ENCODE measurements at regions not wholly inside any gene's neighbourhood (a gene's known extent, or its start where the extent isn't known, plus 50 kb on each side); places are given as distances from the start of the nearest gene placed in this dataset.

DNA sequence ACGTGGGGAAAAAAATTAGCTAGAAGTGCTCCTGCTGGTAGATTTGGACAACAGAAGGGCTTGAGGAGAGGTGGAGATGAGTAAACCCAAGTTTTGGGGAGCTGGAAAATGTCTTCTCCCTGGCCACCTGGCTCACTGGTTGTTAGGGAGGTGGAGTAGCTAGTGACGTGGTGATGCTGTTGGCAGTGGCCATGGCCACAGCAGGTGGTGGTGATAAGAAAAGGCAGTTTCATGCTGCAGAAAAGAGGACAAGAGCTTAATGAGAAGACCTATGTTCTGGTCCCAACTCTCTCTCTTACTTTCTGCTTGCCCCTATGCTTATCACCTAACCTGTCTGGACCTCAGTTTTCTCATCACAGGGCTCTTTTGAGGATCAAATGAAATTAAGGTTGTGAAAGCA lies 223.5 kb upstream of the N4BP1 start:
- in situ Hi-C loops (cut with MboI; ENCODE audit: low pct_ligation_motif_present in 1 of 4, low pct_unique_long_range_greater_than_20kb in 1 of 4, low sequenced_read_pairs in 3 of 4), result no loop called here
- no peak for DNase-seq
- Histone ChIP-seq H3K4me3 (no peak overlapping the region), H3K36me3 (no peaks in the 10 kb centered on the region), H3K27ac (no peak overlapping the region), H3K4me1 (no peaks in the 10 kb centered on the region), H3K9me3 (no peaks in the 10 kb centered on the region), H3K27me3 (no peaks in the 10 kb centered on the region)
- TF ChIP-seq EP300 (IDR thresholded peaks at IDR 0.05; ENCODE audit: low read depth) (no peak), POLR2AphosphoS5 (IDR thresholded peaks at IDR 0.05) (no peak), POLR2A (IDR thresholded peaks at IDR 0.05) (no peak)
- TF ChIP-seq, protein P1, sequence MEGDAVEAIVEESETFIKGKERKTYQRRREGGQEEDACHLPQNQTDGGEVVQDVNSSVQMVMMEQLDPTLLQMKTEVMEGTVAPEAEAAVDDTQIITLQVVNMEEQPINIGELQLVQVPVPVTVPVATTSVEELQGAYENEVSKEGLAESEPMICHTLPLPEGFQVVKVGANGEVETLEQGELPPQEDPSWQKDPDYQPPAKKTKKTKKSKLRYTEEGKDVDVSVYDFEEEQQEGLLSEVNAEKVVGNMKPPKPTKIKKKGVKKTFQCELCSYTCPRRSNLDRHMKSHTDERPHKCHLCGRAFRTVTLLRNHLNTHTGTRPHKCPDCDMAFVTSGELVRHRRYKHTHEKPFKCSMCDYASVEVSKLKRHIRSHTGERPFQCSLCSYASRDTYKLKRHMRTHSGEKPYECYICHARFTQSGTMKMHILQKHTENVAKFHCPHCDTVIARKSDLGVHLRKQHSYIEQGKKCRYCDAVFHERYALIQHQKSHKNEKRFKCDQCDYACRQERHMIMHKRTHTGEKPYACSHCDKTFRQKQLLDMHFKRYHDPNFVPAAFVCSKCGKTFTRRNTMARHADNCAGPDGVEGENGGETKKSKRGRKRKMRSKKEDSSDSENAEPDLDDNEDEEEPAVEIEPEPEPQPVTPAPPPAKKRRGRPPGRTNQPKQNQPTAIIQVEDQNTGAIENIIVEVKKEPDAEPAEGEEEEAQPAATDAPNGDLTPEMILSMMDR (IDR thresholded peaks at IDR 0.05), result no peak
- 33% methylated on average over 2 of the region's 2 CpGs; no CpG with 5 or more reads in 1 of the 2 donors for WGBS, 2 donors (ENCODE audit: low coverage in 1 of 2)
- intact Hi-C loops (cut with DNase I; ENCODE audit: low total_unique reads), result no loop called here

DNA sequence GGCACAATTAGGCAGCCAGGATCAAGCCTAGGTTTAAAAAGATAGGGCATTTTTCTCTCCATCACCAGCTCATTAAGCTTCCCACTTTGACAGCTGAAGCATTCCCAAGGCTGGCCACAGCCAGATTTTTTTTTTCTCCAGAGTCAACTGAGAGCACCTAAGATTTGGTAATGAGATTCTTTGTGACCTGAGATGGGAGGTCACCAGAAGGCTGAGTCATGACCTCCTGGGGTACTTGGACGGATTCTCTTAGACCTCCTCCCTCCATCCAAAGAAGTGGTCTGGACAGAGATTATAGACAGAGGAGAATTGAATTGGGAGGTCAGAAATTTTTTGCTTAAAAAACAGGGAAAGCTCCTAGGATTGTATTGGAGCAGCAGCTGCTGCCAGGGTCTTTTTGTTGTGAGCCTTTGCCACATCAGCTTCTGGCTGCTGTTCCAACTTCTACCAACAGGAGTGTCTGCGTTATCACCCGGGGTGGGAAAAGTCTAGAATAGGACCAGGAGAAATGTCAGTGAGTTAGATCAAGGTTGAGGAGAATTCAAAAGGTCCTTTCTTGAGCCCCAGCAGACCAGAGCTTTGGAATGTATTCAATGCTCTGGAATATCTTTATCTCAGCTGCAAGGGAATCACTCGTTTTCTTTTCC lies 221.2 kb upstream of the N4BP1 start:
- no peak for TF ChIP-seq POLR2A (IDR thresholded peaks at IDR 0.05)
- TF ChIP-seq POLR2AphosphoS5 (IDR thresholded peaks at IDR 0.05), result no peak
- TF ChIP-seq, protein P1 (IDR thresholded peaks at IDR 0.05), result no peak
- TF ChIP-seq EP300 (IDR thresholded peaks at IDR 0.05; ENCODE audit: low read depth), result no peak
- Histone ChIP-seq H3K4me1 (no peaks in the 10 kb centered on the region), H3K4me3 (no peak overlapping the region), H3K27ac (no peak overlapping the region), H3K36me3 (no peaks in the 10 kb centered on the region), H3K27me3 (no peaks in the 10 kb centered on the region), H3K9me3 (no peaks in the 10 kb centered on the region)
- in situ Hi-C loops (cut with MboI; ENCODE audit: low pct_ligation_motif_present in 1 of 4, low pct_unique_long_range_greater_than_20kb in 1 of 4, low sequenced_read_pairs in 3 of 4), result no loop called here
- intact Hi-C loops (cut with DNase I; ENCODE audit: low total_unique reads), result no loop called here
- WGBS, 2 donors (ENCODE audit: low coverage in 1 of 2), result 14 to 23% methylated on average over 4 of the region's 4 CpGs
- no peak for DNase-seq

DNA sequence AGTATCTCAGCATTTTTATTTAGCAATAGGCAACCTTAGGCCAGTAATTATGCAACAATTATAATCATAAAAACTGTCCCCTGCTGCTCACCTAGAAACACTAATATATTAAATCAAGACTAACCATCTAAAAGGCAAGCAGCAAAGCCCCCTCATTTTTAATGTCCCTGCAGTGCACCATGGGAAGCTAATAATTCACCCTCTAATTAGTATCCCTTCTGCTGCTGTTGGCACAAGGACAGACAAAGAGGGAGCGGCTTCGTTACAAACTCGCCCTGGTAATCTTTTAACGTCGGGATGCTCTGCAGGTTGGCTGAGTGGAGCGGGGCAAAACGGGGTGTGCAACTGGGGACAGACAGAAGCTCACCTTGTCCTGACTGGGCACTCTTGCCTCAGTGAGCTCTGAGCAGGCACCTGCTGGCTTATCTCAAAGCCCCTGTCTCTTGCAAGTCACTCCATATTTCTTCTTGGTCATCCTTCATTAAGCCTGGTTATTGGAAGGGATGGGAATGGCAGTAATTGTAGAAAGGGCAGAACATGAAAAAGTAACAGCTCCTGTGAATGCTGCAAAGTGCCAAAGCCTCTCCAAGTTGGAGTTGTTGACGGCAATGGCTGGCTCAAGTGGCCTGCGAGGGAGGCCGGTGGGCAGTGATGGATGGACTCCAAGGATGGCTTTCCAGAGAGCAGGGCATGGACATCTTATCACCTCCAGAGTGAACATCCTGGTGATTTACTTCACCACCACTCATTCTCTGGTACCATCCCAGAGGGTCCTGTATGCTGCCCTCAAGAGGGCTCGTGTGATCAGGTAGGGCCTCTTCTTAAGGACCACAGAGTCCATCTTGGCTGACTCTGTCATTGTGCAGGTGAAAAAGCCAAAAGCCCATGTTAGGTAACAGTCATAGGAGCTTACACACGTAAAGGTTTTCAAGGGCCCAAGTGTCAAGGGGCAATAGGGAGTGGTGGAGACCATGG lies 219.6 kb upstream of the N4BP1 start:
- intact Hi-C loops (cut with DNase I; ENCODE audit: low total_unique reads), result no loop called here
- Histone ChIP-seq H3K4me1 (no peaks in the 10 kb centered on the region), H3K4me3 (no peak overlapping the region), H3K36me3 (no peaks in the 10 kb centered on the region), H3K27me3 (no peaks in the 10 kb centered on the region), H3K27ac (no peak overlapping the region), H3K9me3 (no peaks in the 10 kb centered on the region)
- 82 to 86% methylated on average over 9 to 12 of the region's 12 CpGs for WGBS, 2 donors (ENCODE audit: low coverage in 1 of 2)
- in situ Hi-C loops (cut with MboI; ENCODE audit: low pct_ligation_motif_present in 1 of 4, low pct_unique_long_range_greater_than_20kb in 1 of 4, low sequenced_read_pairs in 3 of 4), result no loop called here
- DNase-seq, result no peak
- TF ChIP-seq POLR2A (IDR thresholded peaks at IDR 0.05), result no peak
- TF ChIP-seq, protein P1 (IDR thresholded peaks at IDR 0.05), result no peak
- TF ChIP-seq EP300 (IDR thresholded peaks at IDR 0.05; ENCODE audit: low read depth), result no peak
- TF ChIP-seq POLR2AphosphoS5 (IDR thresholded peaks at IDR 0.05), result no peak

DNA sequence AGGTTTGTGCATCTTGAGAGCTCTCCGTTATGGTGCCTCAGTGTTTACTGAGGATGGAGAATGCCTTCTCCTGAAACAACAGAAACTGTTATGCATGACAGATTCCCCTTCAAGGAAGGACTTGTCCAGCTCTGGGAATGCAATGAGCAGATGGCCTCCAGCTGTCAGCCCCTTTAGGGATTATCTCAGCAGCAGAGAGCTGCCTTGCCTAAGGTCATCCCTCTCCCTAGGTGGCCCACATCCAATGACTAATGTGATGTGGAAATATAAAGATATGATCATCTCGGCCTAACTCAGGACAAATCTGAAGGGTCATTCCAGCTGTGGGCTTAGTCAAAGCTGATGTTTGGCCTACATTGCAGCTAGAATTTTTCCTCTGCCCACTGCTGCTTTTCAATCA lies 214.3 kb upstream of the N4BP1 start:
- no peaks in the 10 kb centered on the region for H3K4me1 ChIP-seq
- peak; percentile 17 for DNase-seq
- H3K9me3 ChIP-seq, result no peaks in the 10 kb centered on the region
- intact Hi-C loops (cut with DNase I; ENCODE audit: low total_unique reads) (no loop called here), in situ Hi-C loops (cut with MboI; ENCODE audit: low pct_ligation_motif_present in 1 of 4, low pct_unique_long_range_greater_than_20kb in 1 of 4, low sequenced_read_pairs in 3 of 4) (no loop called here)
- H3K27me3 ChIP-seq, result no peaks in the 10 kb centered on the region
- H3K36me3 ChIP-seq, result no peaks in the 10 kb centered on the region
- WGBS, 2 donors (ENCODE audit: low coverage in 1 of 2), result 71 to 72% methylated on average over 2 of the region's 2 CpGs
- H3K4me3 ChIP-seq, result no peak overlapping the region
- no peak for TF ChIP-seq EP300 (IDR thresholded peaks at IDR 0.05; ENCODE audit: low read depth)
- TF ChIP-seq POLR2AphosphoS5 (IDR thresholded peaks at IDR 0.05), result peak in 1 of 3 donors; percentile 23
- no peak overlapping the region for H3K27ac ChIP-seq
